ENCODE measurements at regions not wholly inside any gene's neighbourhood (a gene's known extent, or its start where the extent isn't known, plus 50 kb on each side); places are given as distances from the start of the nearest gene placed in this dataset.

GRCh38 chr5:89728750-89729149 is 680.8 kb downstream of the CETN3 start:
- no peak overlapping the region for H3K4me3 ChIP-seq (ENCODE audit: low read depth, low read length)
- TF ChIP-seq, protein P1, sequence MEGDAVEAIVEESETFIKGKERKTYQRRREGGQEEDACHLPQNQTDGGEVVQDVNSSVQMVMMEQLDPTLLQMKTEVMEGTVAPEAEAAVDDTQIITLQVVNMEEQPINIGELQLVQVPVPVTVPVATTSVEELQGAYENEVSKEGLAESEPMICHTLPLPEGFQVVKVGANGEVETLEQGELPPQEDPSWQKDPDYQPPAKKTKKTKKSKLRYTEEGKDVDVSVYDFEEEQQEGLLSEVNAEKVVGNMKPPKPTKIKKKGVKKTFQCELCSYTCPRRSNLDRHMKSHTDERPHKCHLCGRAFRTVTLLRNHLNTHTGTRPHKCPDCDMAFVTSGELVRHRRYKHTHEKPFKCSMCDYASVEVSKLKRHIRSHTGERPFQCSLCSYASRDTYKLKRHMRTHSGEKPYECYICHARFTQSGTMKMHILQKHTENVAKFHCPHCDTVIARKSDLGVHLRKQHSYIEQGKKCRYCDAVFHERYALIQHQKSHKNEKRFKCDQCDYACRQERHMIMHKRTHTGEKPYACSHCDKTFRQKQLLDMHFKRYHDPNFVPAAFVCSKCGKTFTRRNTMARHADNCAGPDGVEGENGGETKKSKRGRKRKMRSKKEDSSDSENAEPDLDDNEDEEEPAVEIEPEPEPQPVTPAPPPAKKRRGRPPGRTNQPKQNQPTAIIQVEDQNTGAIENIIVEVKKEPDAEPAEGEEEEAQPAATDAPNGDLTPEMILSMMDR (IDR thresholded peaks at IDR 0.05; ENCODE audit: insufficient read depth, low read depth, low read length, missing control alignments) = no peak
- no peak for DNase-seq (ENCODE audit: low read depth)

- TF ChIP-seq, protein P1 (IDR thresholded peaks at IDR 0.05; ENCODE audit: insufficient read depth, low read depth, low read length, missing control alignments) = no peak
- H3K4me3 ChIP-seq (ENCODE audit: low read depth, low read length) = no peak overlapping the region
- DNase-seq (ENCODE audit: low read depth) = no peak
Observed at GRCh38 chr5:89728134-89728533, 681.4 kb downstream of the CETN3 start.

- DNase-seq (ENCODE audit: low read depth) = no peak
- TF ChIP-seq, protein P1 (IDR thresholded peaks at IDR 0.05; ENCODE audit: insufficient read depth, low read depth, low read length, missing control alignments) = no peak
- no peak overlapping the region for H3K4me3 ChIP-seq (ENCODE audit: low read depth, low read length)
Observed at GRCh38 chr5:89724379-89725095, 685.0 kb downstream of the CETN3 start.

DNA sequence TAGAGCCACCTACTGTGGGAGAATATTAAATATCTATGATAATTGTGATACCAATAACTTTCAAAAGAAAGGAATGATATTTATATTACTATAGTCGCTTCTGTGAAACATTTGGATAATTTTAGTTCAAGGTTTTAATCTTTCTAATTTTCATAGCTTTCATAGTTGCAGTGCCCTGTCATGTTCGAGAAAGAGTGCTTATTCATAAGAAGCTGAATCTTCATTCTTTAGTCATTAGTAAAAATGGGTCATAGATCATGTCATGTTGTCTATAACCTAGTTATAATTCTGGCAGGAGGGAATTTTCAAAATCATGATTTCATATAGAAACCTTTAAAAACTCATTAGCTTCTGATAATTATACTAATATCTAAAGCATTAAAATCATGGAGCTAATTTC is 685.6 kb downstream of the CETN3 start:
- no peak for DNase-seq (ENCODE audit: low read depth)
- TF ChIP-seq, protein P1 (IDR thresholded peaks at IDR 0.05; ENCODE audit: insufficient read depth, low read depth, low read length, missing control alignments) = no peak
- H3K4me3 ChIP-seq (ENCODE audit: low read depth, low read length) = no peak overlapping the region

- H3K4me3 ChIP-seq (ENCODE audit: low read depth, low read length) = no peak overlapping the region
- TF ChIP-seq, protein P1 (IDR thresholded peaks at IDR 0.05; ENCODE audit: insufficient read depth, low read depth, low read length, missing control alignments) = no peak
- no peak for DNase-seq (ENCODE audit: low read depth)
Observed at GRCh38 chr5:89722538-89722937, 687.0 kb downstream of the CETN3 start.

DNA sequence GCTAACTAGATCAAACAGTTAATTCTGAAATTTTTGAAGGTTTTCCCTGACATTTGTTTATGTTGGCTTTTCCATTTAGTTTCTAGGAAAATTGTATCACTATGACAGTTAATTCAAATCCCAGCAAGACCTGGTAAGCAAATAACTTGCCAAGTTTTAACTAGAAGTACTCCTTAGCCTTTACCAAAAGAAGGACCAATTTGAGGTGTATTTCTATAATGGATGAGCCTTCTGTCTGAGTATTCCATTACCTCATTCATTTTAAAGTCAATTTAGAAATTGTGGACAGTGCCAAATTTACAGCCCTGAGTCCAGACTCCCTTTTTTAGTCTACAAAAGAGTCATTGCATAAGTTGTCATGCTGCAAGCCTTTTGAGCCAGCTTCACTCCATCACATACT is 687.6 kb downstream of the CETN3 start:
- DNase-seq (ENCODE audit: low read depth) = no peak
- H3K4me3 ChIP-seq (ENCODE audit: low read depth, low read length) = no peak overlapping the region
- TF ChIP-seq, protein P1 (IDR thresholded peaks at IDR 0.05; ENCODE audit: insufficient read depth, low read depth, low read length, missing control alignments) = no peak

GRCh38 chr5:89721353-89721752 is 688.2 kb downstream of the CETN3 start:
- TF ChIP-seq, protein P1 (IDR thresholded peaks at IDR 0.05; ENCODE audit: insufficient read depth, low read depth, low read length, missing control alignments) = no peak
- no peak for DNase-seq (ENCODE audit: low read depth)
- no peak overlapping the region for H3K4me3 ChIP-seq (ENCODE audit: low read depth, low read length)

All from GM12865 (cell line).